SK-N-SH treated with all-trans-retinoic acid at 6 μM for 48 hours (cell line): ENCODE measurements at regions not wholly inside any gene's neighbourhood (a gene's known extent, or its start where the extent isn't known, plus 50 kb on each side); places are given as distances from the start of the nearest gene placed in this dataset.

Source experiments
- ATAC-seq: fragments of 200-7000 bp; cut with Tn5 transposase; 3 replicates; pipeline ENCODE4 v1.9.1; 2020; ENCODE audit warnings: mild to moderate bottlenecking, moderate library complexity
- ARNTL ChIP-seq: fragments of 450-650 bp; formaldehyde crosslinking; IDR thresholded peaks from 2 replicates; pipeline ENCODE4 v1.5.0; 2020; ENCODE audit warnings: low read depth, mild to moderate bottlenecking, moderate library complexity, borderline replicate concordance
- BACH2 ChIP-seq: fragments of 250-450 bp; sonication (Bioruptor Pico); IDR thresholded peaks from 2 replicates; pipeline ENCODE4 v1.9.0; 2021; ENCODE audit warnings: mild to moderate bottlenecking, borderline replicate concordance
- CREB5 ChIP-seq: fragments of 250-450 bp; sonication (Bioruptor Pico); IDR thresholded peaks from 2 replicates; pipeline ENCODE4 v1.5.1; 2020; ENCODE audit warnings: low read depth, mild to moderate bottlenecking, moderate library complexity
- CSDC2 ChIP-seq: fragments of 250-450 bp; sonication (Bioruptor Pico); IDR thresholded peaks from 2 replicates; pipeline ENCODE4 v1.5.0; 2020; ENCODE audit warnings: mild to moderate bottlenecking, moderate library complexity
- CSRNP3 ChIP-seq: fragments of 250-450 bp; sonication (Bioruptor Pico); IDR thresholded peaks from 2 replicates; pipeline ENCODE4 v1.5.1; 2021; ENCODE audit warnings: mild to moderate bottlenecking, moderate library complexity
- ESRRG ChIP-seq: fragments of 250-450 bp; sonication (Bioruptor Pico); IDR thresholded peaks from 2 replicates; pipeline ENCODE4 v1.6.1; 2021; ENCODE audit warnings: mild to moderate bottlenecking
- GLIS3 ChIP-seq: fragments of 250-450 bp; sonication (Bioruptor Pico); IDR thresholded peaks from 2 replicates; pipeline ENCODE4 v1.5.0; 2020; ENCODE audit warnings: mild to moderate bottlenecking, moderate library complexity
- ISL1 ChIP-seq: fragments of 250-450 bp; sonication (Bioruptor Pico); IDR thresholded peaks from 2 replicates; pipeline ENCODE4 v2.1.2; 2022; ENCODE audit warnings: mild to moderate bottlenecking, moderate library complexity
- OSR1 ChIP-seq: fragments of 250-450 bp; sonication (Bioruptor Pico); IDR thresholded peaks from 2 replicates; pipeline ENCODE4 v1.8.0; 2022; ENCODE audit warnings: moderate library complexity, mild to moderate bottlenecking, inconsistent platforms
- POU6F1 ChIP-seq: fragments of 250-450 bp; sonication (Bioruptor Pico); IDR thresholded peaks from 2 replicates; pipeline ENCODE4 v1.8.0; 2021; ENCODE audit warnings: low read depth, mild to moderate bottlenecking, moderate library complexity, borderline replicate concordance
- PPARA ChIP-seq: fragments of 250-450 bp; sonication (Bioruptor Pico); IDR thresholded peaks from 2 replicates; pipeline ENCODE4 v1.5.0; 2020; ENCODE audit warnings: mild to moderate bottlenecking, borderline replicate concordance
- RARB ChIP-seq: fragments of 250-450 bp; sonication (Bioruptor Pico); IDR thresholded peaks from 2 replicates; pipeline ENCODE4 v1.8.0; 2021; ENCODE audit warnings: mild to moderate bottlenecking, moderate library complexity
- SNAI2 ChIP-seq: fragments of 250-450 bp; sonication (Bioruptor Pico); IDR thresholded peaks from 2 replicates; pipeline ENCODE4 v1.5.0; 2020; ENCODE audit warnings: mild to moderate bottlenecking, moderate library complexity
- TCF4 ChIP-seq: fragments of 250-450 bp; sonication (Bioruptor Pico); IDR thresholded peaks from 2 replicates; pipeline ENCODE4 v1.8.0; 2021; ENCODE audit warnings: mild to moderate bottlenecking, moderate library complexity, borderline replicate concordance
- TOX ChIP-seq: fragments of 250-450 bp; sonication (Bioruptor Pico); IDR thresholded peaks from 2 replicates; pipeline ENCODE4 v1.8.0; 2021; ENCODE audit warnings: mild to moderate bottlenecking, moderate library complexity, borderline replicate concordance
- TSHZ2 ChIP-seq: fragments of 250-450 bp; sonication (Bioruptor Pico); IDR thresholded peaks from 2 replicates; pipeline ENCODE4 v1.5.0; 2020; ENCODE audit warnings: mild to moderate bottlenecking, moderate library complexity
- ZC3H10 ChIP-seq: fragments of 250-450 bp; sonication (Bioruptor Pico); IDR thresholded peaks from 2 replicates; pipeline ENCODE4 v1.5.1; 2021; ENCODE audit warnings: mild to moderate bottlenecking, moderate library complexity
- ZFP3 ChIP-seq: fragments of 250-450 bp; sonication (Bioruptor Pico); IDR thresholded peaks from 2 replicates; pipeline ENCODE4 v1.5.0; 2020; ENCODE audit warnings: mild to moderate bottlenecking, moderate library complexity
- ZFP30 ChIP-seq: fragments of 450-650 bp; formaldehyde crosslinking; IDR thresholded peaks from 2 replicates; pipeline ENCODE4 v1.5.0; 2022; ENCODE audit warnings: mild to moderate bottlenecking, moderate library complexity
- ZNF565 ChIP-seq: fragments of 450-650 bp; formaldehyde crosslinking; conservative IDR thresholded peaks from 2 replicates; pipeline ENCODE4 v1.5.0; 2020; ENCODE audit warnings: low read depth, mild to moderate bottlenecking, moderate library complexity
- ZNF70 ChIP-seq: fragments of 450-650 bp; formaldehyde crosslinking; IDR thresholded peaks from 2 replicates; pipeline ENCODE4 v1.5.0; 2020; ENCODE audit warnings: mild to moderate bottlenecking, moderate library complexity
- ZNF8 ChIP-seq: fragments of 450-650 bp; formaldehyde crosslinking; IDR thresholded peaks from 2 replicates; pipeline ENCODE4 v1.5.0; 2020; ENCODE audit warnings: mild to moderate bottlenecking, moderate library complexity

GRCh38 chr18:37958499-37958898 is 392.9 kb upstream of the CELF4 start:
- no peak for ATAC-seq
- no peak for TF ChIP-seq ZC3H10

GRCh38 chr18:37956902-37957301 is 391.3 kb upstream of the CELF4 start:
- TF ChIP-seq TCF4 (CRISPR knock-in tag) = no peak
- no peak for TF ChIP-seq PPARA
- TF ChIP-seq ZNF70 (CRISPR knock-in tag) = no peak
- TF ChIP-seq CREB5 (CRISPR knock-in tag) = no peak
- TF ChIP-seq ZFP30 (CRISPR knock-in tag) = no peak
- TF ChIP-seq GLIS3 = no peak
- no peak for TF ChIP-seq ZNF8 (CRISPR knock-in tag)
- TF ChIP-seq TSHZ2 (CRISPR knock-in tag) = no peak
- no peak for TF ChIP-seq CSDC2
- no peak for TF ChIP-seq ARNTL (CRISPR knock-in tag)
- TF ChIP-seq OSR1 (CRISPR knock-in tag) = no peak
- TF ChIP-seq ZNF565 (CRISPR knock-in tag) = no peak
- TF ChIP-seq TOX (CRISPR knock-in tag) = no peak
- no peak for TF ChIP-seq CSRNP3 (CRISPR knock-in tag)
- no peak for TF ChIP-seq ZC3H10
- TF ChIP-seq ESRRG (CRISPR knock-in tag) = no peak
- TF ChIP-seq BACH2 (CRISPR knock-in tag) = no peak
- TF ChIP-seq RARB (CRISPR knock-in tag) = no peak
- no peak for TF ChIP-seq ZFP3 (CRISPR knock-in tag)
- TF ChIP-seq ISL1 (CRISPR knock-in tag) = no peak
- no peak for ATAC-seq

GRCh38 chr18:37956020-37956419 is 390.4 kb upstream of the CELF4 start:
- TF ChIP-seq ZC3H10 (no peak), ARNTL (CRISPR knock-in tag) (no peak), BACH2 (CRISPR knock-in tag) (no peak), CSDC2 (no peak), GLIS3 (no peak), RARB (CRISPR knock-in tag) (no peak), POU6F1 (CRISPR knock-in tag) (no peak), TCF4 (CRISPR knock-in tag) (no peak), TOX (CRISPR knock-in tag) (no peak), ZNF565 (CRISPR knock-in tag) (no peak), TSHZ2 (CRISPR knock-in tag) (no peak), ZNF8 (CRISPR knock-in tag) (no peak), SNAI2 (no peak), PPARA (no peak), CSRNP3 (CRISPR knock-in tag) (no peak), ISL1 (CRISPR knock-in tag) (no peak), ESRRG (CRISPR knock-in tag) (no peak), ZFP30 (CRISPR knock-in tag) (no peak)
- ATAC-seq = no peak
